Activated T-cell treated with anti-CD3 and anti-CD28 coated beads, Interleukin-2, amount 50 U/mL, for 1 hour (primary cell): ENCODE measurements at regions not wholly inside any gene's neighbourhood (a gene's known extent, or its start where the extent isn't known, plus 50 kb on each side); places are given as distances from the start of the nearest gene placed in this dataset.

Experiments
- DNase-seq: peaks from one replicate; pipeline ENCODE4 v3.0.0-alpha.2; 2020

- DNase-seq: no peak
Observed at GRCh38 chr2:217070611-217071010, 210.7 kb upstream of the TNP1 start.

DNA sequence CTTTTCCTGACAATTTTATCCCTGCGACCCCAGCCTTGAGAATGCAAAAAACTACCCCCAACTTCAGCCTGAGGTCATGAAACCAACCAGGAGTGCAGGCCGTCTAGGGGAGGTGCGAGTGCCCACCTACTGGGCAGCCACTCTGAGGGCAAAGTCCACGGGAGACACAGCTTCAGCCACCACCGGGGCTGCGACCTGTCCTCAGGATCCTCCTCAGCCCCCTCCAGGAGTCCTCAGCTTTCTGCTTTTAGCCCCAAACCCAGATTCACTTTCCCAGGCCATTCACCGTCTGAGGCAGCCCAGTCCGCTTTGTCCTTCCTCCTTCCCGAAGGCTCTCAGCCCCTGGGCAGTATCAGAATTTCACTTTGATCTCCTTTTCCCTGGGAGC, 210.2 kb upstream of the TNP1 start:
- no peak for DNase-seq

- DNase-seq: no peak
Observed at GRCh38 chr2:217069263-217070042, 209.6 kb upstream of the TNP1 start.

DNA sequence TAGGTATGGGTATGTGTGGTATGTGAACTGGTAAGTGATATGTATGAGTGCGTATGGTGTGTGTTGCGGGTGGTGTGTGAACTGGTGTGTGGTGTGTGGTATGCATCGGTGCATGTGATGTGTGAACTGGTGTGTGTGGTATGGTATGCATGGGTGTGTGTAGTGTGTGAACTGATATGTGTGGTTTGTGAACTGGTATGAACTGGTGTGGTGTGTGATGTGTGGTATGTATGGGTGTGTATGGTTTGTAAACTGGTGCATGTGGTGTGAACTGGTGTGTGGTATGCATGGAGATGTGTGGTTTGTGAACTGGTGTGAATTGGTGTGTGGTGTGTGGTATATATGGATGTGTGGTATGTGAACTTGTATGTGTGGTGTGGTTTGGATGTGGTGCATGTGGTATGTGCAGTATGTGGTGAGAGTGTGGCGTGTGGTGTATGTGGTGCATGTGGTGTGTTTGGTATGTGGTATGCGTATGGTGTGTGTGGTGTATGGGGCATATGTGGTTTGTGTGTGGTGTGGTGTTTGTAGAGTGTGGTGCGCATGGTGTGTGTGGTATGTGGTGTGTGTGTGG, 208.9 kb upstream of the TNP1 start:
- no peak for DNase-seq

- no peak for DNase-seq
Observed at GRCh38 chr2:217067787-217068186, 207.9 kb upstream of the TNP1 start.

- DNase-seq: no peak
Observed at GRCh38 chr2:217066510-217067270, 206.8 kb upstream of the TNP1 start.

DNA sequence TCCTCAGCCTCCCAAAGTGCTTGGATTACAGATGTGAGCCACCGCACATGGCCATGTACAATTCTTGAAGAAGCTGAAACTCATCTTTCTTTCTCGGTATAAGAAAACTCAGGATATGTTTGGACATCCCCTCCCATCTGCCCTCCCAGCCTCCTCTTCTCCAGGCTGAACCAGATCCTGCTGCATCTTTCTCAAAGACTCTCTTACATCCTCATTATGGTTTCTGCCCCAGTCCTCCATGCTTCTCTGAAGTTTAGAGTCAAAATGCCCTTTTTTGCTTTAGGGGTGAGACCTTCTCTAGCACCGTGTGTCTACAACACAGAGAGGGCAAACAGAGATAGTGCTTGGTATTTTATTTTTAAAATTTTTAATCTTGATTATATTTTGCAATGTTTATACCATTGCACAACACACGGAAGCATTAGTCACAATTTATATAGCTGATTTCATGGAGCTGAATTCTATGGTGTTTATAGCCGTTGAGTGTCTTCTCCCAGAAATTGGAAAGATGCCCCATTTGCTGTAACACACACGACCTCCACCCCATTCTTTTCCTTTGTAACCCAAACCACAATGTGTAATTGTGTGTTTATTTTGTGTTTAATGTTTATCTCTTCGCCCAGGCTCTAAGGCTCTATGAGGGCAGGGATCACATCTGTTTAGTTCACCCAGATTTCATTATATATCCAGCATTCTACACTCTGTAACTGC, 206.0 kb upstream of the TNP1 start:
- no peak for DNase-seq

DNA sequence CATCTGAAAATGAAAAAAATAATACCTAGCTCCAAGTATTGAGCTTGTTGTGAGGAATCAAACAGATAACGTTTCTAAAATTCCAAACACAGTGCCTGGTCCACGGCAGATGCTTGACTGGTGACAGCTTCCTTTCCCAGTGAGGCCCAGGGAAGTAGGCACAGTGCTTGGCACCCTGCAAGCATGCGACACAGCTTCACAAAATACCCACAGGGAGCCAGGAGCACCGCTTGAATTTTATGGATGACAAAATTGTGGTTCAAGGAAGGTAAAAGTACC, 205.1 kb upstream of the TNP1 start:
- no peak for DNase-seq

GRCh38 chr2:217064234-217065011, 204.6 kb upstream of the TNP1 start:
- DNase-seq: no peak

GRCh38 chr2:217063238-217063755, 203.4 kb upstream of the TNP1 start:
- no peak for DNase-seq

GRCh38 chr2:217062768-217063167, 202.9 kb upstream of the TNP1 start:
- DNase-seq: no peak

DNA sequence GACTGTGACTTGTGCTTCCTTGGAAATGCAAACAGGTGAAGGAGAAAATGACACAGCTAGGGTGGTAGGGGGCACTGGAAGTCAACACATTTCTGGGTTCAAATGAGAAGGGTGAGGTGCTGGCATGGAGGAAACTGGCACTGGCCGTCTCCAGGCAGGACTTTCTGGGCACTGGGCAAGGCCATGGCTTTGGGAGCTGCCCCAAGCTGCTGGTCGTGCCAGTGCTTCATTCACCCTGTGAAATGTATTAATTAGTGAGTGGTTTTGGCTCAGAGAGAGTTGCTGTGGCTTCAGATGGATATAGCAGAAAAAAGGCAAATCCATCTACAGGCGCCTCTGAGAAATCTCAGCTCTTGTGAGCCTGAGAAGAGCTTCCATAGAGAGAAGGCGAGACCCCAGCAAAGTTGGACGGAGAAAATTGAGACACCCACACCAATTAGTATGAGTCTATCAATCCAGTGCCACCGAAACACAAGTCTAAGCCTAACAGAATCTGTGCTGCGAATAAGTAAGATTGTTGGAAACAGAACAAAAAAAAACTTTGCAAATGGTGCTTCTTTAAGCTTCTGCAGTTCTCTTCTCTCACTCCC, 202.1 kb upstream of the TNP1 start:
- DNase-seq: no peak

DNA sequence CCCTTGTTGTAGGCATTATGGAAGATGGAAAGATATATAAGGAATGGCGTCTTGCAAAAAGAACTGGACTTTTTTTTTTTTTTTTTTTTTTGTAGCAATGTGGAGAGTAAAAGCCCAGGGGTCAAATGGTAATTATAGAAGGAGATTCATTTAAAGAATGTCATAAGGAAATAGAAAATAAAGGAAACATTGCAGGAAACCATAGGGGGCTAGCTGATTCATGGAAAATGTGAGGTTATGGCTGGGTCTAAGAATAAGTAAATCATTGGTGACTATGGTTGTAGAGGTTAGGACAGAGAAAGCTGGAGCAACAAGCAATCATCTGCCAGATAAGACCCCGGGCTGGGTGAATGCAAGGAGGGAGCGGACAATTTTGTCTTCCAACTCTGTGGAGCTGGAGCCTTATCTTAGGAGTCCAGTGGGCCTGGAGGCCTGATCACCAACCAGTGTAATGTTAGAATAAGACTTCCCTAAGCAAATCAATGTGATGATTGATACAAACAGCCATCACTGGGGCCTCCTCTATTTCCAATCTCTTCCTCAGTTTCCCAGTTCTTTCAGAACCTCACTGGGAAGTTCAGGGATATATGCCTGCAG, 201.2 kb upstream of the TNP1 start:
- DNase-seq: no peak

DNA sequence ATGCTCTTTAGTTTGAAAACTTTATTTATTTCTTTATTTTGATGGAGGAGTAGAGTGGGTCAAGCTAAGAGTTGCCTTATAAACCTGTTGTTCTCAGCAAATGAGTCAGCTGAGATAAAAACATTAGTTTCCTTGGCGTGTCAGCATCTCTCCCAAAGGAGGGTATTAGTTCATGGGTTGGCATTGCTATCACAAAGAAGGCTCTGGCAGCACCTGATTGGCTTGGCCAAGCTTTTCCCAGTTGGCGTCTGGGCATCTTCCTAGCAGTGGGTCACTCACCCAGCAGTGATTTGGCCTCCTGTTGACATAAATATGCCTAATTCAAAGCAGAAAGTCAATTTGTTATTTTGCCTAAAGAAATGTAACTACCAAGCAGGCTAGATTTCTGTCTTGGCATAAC, 200.7 kb upstream of the TNP1 start:
- no peak for DNase-seq

- no peak for DNase-seq
Observed at GRCh38 chr2:217058791-217059755, 199.2 kb upstream of the TNP1 start.

- DNase-seq: no peak
Observed at GRCh38 chr2:217057773-217058172, 197.9 kb upstream of the TNP1 start.

- DNase-seq: no peak
Observed at GRCh38 chr2:217055624-217056023, 195.8 kb upstream of the TNP1 start.

DNA sequence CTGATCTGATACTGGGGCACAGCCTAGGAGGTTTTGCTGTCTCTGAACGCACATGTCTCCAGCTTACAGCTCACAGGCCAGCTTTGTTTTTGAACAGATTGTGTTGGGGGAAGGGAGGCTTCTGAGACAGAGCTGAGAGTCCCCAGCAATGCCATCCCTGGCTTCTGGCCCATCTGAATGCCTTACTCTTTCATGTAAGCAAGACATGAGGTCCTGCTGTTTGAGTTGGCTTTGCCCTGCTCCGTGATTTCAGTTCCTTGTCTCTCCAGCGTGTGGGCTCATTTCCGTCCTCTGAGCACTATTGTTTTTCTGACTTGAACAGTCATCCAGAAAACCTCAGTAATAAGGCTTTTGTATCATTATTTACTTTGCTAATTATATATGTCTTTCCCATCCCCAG, 194.9 kb upstream of the TNP1 start:
- DNase-seq: no peak

DNA sequence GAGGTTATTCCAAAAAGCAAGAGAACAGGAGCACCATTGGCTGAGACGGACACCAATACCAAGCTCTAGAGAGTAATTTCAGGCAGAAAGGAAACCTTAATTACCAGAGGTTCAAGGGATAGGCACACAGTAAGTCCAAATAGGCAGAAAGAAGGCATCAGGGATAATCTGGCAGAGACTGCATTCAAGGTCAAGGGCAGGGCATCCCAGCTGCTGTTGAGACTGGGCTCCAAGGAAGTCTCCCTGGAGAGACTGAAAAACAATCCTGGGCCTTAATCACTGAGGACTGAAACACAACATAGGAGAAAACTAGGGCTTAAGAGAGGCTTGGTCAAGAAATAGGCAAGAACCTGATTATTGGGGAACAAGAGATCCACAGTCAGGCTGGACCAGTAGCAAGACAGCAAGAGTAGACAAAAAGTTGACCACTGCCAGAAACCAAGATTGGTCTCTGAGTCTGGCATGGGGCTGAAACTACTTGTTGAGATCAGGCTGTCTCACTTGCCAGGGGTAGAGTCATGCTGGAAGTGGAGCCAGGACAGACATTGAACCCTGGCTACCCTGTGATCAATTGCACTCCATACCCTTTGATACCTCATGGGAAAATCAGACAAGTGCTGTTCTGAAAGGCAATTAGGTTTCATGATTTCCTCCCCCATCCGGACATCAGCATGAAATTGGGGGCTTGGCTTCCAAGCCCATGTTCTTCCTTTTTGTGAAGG, 193.2 kb upstream of the TNP1 start:
- DNase-seq: no peak

DNA sequence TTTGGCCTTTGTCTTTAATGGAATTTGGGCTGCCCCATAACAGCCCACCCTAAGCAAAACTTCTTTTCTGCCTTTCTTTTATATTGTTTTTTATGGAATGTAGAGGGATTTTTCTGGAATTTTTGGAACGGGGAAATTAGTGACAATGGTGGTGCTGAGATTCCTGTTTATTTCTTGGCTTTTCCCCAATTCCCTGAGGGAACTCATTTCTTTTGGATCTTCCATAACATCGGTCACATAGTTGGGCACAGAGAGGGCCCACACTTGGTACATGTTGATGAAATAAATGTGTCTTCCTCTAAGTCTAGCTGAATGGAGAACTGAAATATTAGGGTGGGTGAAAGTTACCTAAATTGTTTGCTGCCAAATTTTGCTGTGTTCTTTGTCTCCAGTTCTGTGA, 191.6 kb upstream of the TNP1 start:
- DNase-seq: no peak
